ENCODE measurements at regions not wholly inside any gene's neighbourhood (a gene's known extent, or its start where the extent isn't known, plus 50 kb on each side); places are given as distances from the start of the nearest gene placed in this dataset.

DNA sequence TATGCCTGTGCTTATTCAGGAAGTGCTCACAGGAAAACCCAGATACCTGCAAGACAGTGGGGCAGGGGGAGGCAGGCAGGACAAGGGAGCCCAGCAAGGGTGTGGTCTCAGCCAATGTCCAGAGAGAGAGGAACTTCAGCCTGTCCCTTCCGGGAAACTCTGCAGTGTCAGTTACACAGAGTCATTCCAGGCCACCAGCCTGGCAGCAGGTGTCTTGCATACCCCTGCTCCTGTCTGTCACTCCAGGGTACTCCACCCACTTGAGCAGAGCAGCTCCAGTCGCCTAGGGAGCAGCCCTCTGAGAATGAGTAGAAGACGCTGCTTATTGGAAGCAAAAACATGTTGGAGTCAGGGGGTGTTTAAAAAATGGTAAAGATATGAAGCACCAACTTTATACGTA lies 431.2 kb upstream of the RGMA start:
- Histone ChIP-seq H4K91ac (ENCODE audit: insufficient read depth, low read depth, low read length) (no peak overlapping the region), H3K9me3 (ENCODE audit: control insufficient read depth, insufficient read depth, low read length) (peaks cover 9% of the 10 kb centered on the region), H2AK9ac (replicated peaks; ENCODE audit: low read depth, low read length, poor library complexity) (no peak overlapping the region), H4K20me1 (ENCODE audit: insufficient read depth, low read length) (no peaks in the 10 kb centered on the region), H2BK120ac (ENCODE audit: low read depth, low read length) (no peak overlapping the region), H3K4me2 (ENCODE audit: low read depth, low read length) (no peak overlapping the region), H3K18ac (ENCODE audit: low read depth, low read length) (no peak overlapping the region), H2AFZ (replicated peaks; ENCODE audit: low read length, poor library complexity) (no peak overlapping the region), H3K4me3 (ENCODE audit: insufficient read depth, low read depth, low read length) (no peak overlapping the region), H3K9me1 (ENCODE audit: insufficient read depth, low read length) (no peaks in the 10 kb centered on the region), H3K27ac (ENCODE audit: insufficient read depth, low read length) (no peak overlapping the region), H2BK5ac (ENCODE audit: low read depth, low read length, poor library complexity, severe bottlenecking) (no peak overlapping the region), H3K56ac (ENCODE audit: extremely low read depth, insufficient read depth, low read length) (no peak overlapping the region), H4K8ac (ENCODE audit: low read depth in 2 of 2, low read length in 2 of 2) (no peak overlapping the region), H3K23ac (ENCODE audit: low read depth, low read length) (no peak overlapping the region), H3K14ac (replicated peaks; ENCODE audit: low read depth, low read length) (no peak overlapping the region), H3K79me1 (ENCODE audit: low read depth in 1 of 2, low read length in 2 of 2) (no peaks in the 10 kb centered on the region), H3K4me1 (ENCODE audit: control insufficient read depth, insufficient read depth, low read length) (no peaks in the 10 kb centered on the region), H3K4ac (ENCODE audit: low read depth, low read length) (no peak overlapping the region), H2BK15ac (ENCODE audit: low read depth, low read length) (no peak overlapping the region), H2BK20ac (ENCODE audit: low read depth, low read length) (no peak overlapping the region), H2AK5ac (ENCODE audit: low read depth, low read length) (no peak overlapping the region), H3K27me3 (ENCODE audit: control insufficient read depth, insufficient read depth, low read length) (no peaks in the 10 kb centered on the region), H4K5ac (ENCODE audit: low read depth, low read length) (no peak overlapping the region), H3K36me3 (ENCODE audit: control insufficient read depth, insufficient read depth, low read length) (no peaks in the 10 kb centered on the region), H3K9ac (ENCODE audit: low read depth, low read length) (no peak overlapping the region)
- no TSS peak for BruUV-seq (replicated peaks)
- no peak for ATAC-seq (ENCODE audit: low read depth)
- 20% methylated on average over 1 of the region's 4 CpGs; no CpG with 5 or more reads in 1 of the 2 experiments for WGBS, 2 experiments (ENCODE audit: extremely low coverage in 2 of 2, insufficient read length in 1 of 2)
- dilution Hi-C loops (cut with HindIII; ENCODE audit: low sequenced_read_pairs, unreplicated experiment), result no loop called here
- intact Hi-C loops (cut with micrococcal nuclease), result no loop called here
- TF ChIP-seq, protein P1, sequence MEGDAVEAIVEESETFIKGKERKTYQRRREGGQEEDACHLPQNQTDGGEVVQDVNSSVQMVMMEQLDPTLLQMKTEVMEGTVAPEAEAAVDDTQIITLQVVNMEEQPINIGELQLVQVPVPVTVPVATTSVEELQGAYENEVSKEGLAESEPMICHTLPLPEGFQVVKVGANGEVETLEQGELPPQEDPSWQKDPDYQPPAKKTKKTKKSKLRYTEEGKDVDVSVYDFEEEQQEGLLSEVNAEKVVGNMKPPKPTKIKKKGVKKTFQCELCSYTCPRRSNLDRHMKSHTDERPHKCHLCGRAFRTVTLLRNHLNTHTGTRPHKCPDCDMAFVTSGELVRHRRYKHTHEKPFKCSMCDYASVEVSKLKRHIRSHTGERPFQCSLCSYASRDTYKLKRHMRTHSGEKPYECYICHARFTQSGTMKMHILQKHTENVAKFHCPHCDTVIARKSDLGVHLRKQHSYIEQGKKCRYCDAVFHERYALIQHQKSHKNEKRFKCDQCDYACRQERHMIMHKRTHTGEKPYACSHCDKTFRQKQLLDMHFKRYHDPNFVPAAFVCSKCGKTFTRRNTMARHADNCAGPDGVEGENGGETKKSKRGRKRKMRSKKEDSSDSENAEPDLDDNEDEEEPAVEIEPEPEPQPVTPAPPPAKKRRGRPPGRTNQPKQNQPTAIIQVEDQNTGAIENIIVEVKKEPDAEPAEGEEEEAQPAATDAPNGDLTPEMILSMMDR (conservative IDR thresholded peaks at IDR 0.05; ENCODE audit: low read depth, low read length), result no peak
- TF ChIP-seq POLR2A (IDR thresholded peaks at IDR 0.05; ENCODE audit: low read depth, low read length), result no peak
- TF ChIP-seq RFX5 (IDR thresholded peaks at IDR 0.05; ENCODE audit: low read depth, low read length), result no peak
- no peak for TF ChIP-seq RCOR1 (IDR thresholded peaks at IDR 0.05; ENCODE audit: insufficient replicate concordance, low read length)
- TF ChIP-seq, protein P2, sequence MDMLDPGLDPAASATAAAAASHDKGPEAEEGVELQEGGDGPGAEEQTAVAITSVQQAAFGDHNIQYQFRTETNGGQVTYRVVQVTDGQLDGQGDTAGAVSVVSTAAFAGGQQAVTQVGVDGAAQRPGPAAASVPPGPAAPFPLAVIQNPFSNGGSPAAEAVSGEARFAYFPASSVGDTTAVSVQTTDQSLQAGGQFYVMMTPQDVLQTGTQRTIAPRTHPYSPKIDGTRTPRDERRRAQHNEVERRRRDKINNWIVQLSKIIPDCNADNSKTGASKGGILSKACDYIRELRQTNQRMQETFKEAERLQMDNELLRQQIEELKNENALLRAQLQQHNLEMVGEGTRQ (IDR thresholded peaks at IDR 0.05; ENCODE audit: low read depth, low read length), result no peak
- TF ChIP-seq, protein P3, sequence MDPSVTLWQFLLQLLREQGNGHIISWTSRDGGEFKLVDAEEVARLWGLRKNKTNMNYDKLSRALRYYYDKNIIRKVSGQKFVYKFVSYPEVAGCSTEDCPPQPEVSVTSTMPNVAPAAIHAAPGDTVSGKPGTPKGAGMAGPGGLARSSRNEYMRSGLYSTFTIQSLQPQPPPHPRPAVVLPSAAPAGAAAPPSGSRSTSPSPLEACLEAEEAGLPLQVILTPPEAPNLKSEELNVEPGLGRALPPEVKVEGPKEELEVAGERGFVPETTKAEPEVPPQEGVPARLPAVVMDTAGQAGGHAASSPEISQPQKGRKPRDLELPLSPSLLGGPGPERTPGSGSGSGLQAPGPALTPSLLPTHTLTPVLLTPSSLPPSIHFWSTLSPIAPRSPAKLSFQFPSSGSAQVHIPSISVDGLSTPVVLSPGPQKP (IDR thresholded peaks at IDR 0.05; ENCODE audit: borderline replicate concordance, low read depth, low read length), result no peak
- TF ChIP-seq RAD21 (IDR thresholded peaks at IDR 0.05; ENCODE audit: low read length), result no peak
- TF ChIP-seq BHLHE40 (IDR thresholded peaks at IDR 0.05; ENCODE audit: low read depth, low read length), result no peak
- TF ChIP-seq MAZ (IDR thresholded peaks at IDR 0.05; ENCODE audit: borderline replicate concordance, low read depth, low read length), result no peak
- no peak for TF ChIP-seq NFE2L2 (IDR thresholded peaks at IDR 0.05; ENCODE audit: low read depth, low read length)
- CTCF ChIA-PET, result no interaction called here
- POLR2A ChIA-PET (ENCODE audit: unreplicated experiment), result no interaction called here
- in situ Hi-C loops (cut with MboI; ENCODE audit: low sequenced_read_pairs), result no loop called here
- DNase-seq, result no peak
